Middle frontal gyrus (tissue), 1 donor: ENCODE measurements at regions not wholly inside any gene's neighbourhood (a gene's known extent, or its start where the extent isn't known, plus 50 kb on each side); places are given as distances from the start of the nearest gene placed in this dataset.
"Not testable (repeated sequence)": the region's sequence is repeated elsewhere in the genome, so short reads cannot be mapped to it uniquely, and the experiment has no call there.

Experiments used
- DNase-seq: peaks from one replicate; pipeline ENCODE4 v3.0.0-alpha.2; 2015; ENCODE audit warnings: low spot score; ENCODE audit errors: extremely low spot score

DNA sequence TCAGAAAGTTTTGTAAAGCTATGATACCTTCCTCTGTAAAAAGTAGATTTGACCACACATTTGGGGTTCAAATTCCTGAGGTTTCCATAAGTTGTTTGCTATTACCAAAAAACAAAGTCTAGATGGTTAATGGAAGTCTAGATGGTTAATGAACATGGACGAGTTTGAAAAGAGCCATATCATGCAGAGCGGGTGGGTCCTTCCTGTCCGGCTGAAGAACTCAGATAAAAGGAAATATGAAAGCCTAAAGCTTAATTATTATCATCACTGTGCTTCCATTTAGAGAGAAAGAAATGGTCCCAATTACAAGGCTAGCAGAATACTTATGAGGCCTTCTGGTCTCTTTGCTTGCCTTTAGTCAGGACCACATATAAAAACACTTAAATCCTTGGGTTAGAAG lies 132.1 kb upstream of the SATB1 start:
- DNase-seq, result no peak

DNA sequence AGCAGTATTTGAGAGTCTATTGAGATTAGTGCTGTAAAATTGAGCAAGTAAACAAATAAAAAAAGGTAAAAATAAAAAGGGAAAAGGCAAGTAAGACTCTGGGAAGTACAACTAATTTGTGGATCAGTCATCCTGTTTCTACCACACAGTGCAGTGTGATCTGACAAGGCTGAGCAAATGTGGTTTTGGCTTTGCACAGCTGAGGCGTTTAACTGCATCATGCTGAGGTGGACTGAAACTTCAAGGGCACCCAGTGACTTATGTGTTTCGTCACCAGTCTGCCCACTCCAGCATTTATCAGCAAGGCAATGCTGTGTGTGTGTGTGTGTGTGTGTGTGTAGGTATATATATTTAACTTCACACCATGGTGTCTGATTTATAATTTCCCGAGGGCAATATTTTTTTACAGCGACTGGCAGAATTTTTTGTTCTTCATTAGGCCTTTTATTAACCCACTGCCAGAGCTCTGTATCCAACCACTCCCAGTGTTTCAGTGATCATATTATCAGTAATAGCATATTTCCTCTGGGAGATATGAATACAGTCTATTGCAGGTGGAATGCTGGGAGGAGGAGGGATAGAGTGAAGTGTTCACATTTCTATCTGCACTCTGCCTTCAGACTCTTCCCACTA lies 131.5 kb upstream of the SATB1 start:
- DNase-seq, result no peak

DNA sequence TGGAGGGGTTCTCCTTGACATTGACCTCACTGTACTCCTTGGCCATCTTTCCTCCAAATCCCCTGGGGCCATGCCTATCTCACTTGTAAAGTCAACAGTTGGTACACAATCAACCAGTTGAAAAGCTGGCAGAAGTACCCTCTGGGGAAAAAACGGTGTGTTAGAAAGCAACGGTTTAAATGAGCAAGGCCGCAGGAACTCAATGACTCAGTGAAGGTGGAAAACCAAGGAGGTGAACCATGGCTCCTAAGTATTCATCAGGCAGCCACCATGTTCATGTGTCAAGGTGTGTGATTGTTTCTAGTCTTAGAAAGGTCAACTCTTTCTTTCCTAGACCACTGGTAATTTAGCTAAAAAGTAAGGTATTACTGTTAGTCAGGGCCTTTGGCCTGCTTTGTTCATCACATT lies 130.9 kb upstream of the SATB1 start:
- no peak for DNase-seq

DNA sequence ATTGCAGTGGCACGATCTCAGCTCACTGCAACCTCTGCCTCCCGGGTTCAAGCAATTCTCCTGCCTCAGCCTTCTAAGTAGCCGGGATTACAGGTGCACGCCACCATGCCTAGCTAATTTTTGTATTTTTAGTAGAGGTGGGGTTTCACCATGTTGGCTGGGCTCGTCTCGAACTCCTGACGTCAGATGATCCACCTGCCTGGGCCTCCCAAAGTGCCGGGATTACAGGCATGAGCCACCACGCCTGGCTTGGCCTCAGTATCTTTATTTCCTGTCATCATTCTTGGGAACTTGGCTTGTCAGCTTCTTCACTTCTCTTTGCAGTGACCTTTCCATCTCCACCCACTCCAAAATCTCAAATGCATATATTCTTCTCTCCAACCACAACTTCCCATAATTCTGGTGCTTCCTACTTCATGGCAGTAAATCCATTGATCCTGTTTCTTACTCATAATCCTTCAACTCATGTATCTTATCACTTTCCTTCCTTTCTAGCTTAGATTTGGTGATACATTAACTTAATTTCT lies 127.5 kb upstream of the SATB1 start:
- DNase-seq, result not testable (repeated sequence)

DNA sequence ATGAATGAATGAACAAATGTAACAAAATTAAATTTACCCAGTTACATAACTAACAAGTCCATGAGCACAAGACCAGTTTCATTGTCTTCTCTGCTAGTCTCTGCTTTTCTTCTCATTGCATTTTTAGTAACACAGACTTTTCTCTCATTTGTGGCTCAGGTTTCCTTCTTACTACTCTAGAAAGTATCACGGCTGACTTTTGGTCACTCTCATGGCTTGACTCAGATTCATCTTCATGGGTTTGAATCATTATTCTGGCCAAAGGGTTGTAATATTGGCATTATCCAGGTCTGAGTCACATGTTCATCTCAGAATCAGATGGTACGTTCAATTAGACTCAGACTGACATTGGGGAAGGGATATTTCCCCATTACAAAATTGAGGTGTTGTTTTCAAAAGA lies 121.5 kb upstream of the SATB1 start:
- no peak for DNase-seq

DNA sequence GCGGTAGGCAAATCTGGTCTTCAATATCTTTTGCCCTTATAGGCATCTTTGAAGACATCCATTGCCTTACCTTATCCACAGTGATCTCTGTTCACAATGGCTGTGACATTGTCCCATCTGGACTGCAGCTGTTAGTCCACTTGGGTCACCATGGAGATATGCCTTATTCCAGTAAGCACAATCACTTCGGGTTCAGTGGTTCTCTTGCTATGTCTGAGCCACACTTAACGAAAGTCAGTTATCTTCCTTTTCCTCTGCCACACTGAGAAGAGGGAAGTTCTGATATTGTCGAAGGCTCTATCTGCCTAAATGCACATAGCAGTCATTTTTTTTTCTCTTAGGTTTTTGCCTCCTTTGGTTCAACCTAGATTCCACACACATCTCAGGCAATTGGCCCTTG lies 119.0 kb upstream of the SATB1 start:
- no peak for DNase-seq

DNA sequence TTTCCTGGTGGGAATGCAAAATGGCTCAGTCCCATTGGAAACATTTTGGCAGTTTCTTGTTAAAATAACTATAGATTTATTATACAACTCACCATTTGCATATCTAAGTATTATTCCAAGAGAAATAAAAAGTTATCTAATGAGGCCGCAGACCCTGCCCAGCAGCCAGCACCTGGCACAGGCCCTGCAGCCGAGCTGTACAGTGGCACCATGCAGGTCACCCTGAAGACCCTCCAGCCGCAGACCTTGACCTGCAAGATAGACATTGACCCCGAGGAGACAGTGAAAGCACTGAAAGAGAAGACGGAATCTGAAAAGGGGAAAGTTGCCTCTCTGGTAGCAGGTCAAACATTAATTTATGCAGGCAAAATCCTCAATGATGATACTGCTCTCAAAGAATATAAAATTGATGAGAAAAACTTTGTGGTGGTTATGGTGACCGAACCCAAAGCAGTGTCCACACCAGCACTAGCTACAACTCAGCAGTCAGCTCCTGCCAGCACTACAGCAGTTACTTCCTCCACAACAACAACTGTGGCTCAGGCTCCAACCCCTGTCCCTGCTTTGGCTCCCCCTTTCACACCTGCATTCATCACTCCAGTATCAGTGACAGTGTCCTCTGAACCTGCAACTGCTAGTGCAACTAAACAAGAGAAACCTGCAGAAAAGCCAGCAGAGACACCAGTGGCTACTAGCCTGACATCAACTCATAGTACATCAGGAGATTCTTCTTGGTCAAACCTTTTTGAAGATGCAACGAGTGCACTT lies 113.5 kb upstream of the SATB1 start:
- DNase-seq, result no peak

DNA sequence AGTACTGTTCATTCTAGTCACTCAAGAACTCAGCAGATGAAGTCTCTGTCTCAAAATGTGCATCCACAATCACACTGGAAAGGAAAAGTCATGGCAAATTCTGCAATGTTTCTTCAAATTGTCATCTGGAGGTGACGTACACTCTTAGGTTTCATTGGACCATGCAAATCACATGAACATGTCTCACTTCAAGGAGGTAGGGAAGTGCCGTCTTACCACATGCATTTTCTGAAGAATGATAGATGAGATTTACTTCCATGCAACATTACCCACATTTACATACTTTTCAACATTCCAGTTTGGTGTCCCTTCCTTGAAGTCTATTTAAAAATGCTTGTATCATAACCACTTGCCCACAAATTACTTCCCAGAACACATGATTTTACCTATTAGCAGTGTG lies 107.9 kb upstream of the SATB1 start:
- no peak for DNase-seq

DNA sequence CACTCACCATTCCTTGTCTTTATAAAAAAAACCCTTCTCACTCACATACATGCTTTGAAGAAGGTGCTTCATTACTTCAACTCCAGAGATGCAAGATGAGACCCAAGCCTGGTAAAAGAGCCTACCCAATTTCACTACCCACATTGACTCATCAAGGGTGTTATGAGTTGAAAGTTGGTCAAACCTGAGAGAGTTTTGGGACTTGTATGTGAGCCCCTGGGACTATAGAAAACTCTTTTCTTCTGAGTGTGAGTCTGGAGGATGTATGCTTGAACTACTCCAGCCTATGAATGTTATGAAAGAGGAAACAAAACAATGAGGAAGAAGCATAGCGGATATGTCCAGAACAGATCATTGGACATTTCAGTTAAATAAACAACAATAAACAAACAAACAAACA lies 106.5 kb upstream of the SATB1 start:
- DNase-seq, result no peak

DNA sequence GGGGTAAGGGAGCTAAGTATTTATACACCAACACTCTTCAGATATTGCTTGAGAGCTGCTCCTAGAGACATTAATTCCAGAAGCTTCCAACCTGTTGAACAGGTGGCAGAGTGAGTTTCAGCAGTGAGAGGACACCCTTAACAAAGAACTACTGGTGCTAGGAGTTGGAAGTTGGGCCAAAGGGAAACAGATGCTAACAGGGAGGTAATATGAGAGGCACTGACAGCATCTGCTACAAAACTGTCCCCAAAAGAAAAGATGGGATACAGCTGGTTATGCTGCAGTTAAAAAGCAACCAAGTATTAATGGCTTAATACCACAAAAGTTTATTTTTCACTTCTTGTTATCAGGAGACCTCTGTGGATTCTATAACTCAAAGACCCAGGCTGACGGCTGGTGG lies 104.5 kb upstream of the SATB1 start:
- DNase-seq, result no peak

DNA sequence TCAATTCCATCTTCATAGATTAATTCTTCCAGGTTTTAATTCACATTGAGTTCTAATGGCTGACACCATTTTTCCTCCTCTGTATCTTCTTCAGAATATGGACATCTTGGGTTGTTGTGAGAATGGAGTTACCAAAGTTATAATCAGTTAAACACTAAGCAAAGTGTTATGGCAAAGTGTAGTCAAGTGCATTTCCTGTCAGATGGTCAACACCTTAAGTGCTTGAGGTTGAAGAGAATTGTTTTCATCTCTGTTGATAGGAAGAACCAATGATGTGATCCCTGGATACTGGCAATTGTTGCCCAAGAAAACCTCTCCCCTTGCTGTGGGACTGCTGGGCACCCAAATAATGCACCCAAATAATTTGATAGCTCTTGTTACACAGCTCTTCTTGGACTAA lies 102.6 kb upstream of the SATB1 start:
- no peak for DNase-seq

DNA sequence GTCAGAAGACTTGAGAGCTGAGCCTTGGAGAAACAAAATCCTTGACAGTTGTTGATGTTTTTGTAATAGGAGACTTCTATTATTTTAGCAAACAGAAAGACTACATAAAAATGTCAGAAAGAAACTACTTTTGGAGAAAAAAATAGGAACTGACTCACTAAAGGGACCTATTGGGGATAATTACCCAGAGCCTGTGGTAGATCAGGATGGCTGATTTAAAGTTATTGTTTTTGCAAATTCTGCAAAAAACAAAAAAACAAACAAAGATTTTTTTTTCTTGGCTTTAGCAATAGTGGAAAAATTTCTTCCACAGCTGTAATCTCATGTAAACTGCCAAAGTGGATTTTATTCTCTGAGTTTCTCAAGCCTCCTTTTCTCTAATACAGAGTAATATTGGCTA lies 101.5 kb upstream of the SATB1 start:
- DNase-seq, result no peak

DNA sequence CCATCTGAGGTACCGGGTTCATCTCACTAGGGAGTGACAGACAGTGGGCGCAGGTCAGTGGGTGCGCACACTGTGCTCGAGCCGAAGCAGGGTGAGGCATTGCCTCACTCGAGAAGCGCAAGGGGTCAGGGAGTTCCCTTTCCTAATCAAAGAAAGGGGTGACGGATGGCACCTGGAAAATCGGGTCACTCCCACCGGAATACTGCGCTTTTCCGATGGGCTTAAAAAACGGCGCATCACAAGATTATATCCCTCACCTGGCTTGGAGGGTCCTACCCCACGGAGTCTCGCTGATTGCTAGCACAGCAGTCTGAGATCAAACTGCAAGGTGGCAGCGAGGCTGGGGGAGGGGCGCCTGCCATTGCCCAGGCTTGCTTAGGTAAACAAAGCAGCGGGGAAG lies 91.0 kb upstream of the SATB1 start:
- not testable (repeated sequence) for DNase-seq

DNA sequence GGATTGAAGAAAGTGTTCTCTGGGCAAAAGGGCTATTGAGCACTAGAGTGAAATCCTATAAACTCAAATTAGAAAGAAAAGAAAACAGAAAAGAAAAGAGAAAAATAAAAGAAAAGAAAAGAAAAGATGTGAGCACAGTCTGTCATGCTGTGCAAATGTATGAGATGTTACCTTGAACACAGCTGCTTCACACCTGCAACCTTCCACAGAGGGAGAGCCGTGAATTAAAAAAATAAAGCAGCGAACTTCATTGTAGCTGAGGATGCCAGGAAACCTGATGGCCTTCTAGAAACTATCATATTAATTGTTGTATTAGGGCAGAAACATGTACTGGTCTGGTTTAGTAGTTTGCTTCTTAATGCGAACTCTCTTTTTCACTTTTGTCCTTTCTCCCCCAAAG lies 88.0 kb upstream of the SATB1 start:
- DNase-seq, result no peak

DNA sequence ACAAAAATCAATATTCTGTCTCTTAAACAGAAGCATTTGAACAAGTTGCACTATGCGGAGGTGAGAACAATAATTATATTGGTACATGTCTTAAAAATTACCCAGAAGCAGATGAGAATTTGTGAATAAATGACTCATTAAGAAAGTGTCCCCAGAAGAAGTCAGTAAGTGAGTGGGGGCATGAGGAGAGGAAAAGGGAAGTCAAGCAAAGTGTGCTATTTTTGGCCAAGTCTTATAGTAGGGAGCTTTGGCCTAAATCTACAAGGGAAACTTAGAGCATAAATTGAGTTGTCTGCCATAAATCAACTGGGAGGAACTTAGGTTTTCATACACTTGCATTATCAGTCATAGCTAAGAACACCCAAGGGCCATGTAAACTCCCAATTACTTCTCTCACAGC lies 86.9 kb upstream of the SATB1 start:
- no peak for DNase-seq

DNA sequence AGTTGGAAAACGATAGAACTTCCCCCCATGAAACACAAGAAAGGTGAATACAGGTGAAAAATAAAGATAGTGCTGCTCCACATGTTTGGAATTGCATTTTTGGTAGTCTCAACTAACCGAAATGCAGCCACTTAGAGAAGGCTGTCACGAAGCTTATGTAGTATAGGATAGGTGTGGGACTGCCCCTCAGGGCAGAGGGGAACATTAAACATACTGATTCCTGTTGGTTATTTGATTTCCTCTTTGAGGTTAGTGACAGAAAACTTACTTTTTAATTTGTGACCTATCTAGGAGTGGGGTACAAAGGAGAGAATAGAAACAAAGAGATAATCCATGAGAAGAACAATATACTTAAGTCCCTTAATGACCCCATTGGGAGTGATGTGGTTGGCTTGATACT lies 85.8 kb upstream of the SATB1 start:
- no peak for DNase-seq

DNA sequence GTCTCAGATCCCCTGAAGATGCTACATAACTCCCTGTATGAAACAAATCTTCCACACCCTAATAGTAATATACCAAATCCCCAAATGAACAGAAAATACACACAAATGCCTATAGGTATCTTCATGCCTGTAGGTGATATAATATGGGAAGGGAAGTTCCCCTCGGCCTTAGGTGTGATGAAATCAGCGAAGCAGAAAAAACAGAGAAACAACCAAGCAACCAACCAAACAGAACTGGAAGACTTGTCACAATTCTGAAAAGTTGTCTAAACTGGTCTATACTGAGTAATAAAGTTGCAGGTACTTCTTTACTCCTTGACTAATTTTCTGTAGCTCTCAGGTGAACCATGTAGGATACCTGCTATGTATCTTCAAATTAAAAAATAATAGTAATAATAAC lies 82.2 kb upstream of the SATB1 start:
- DNase-seq, result no peak

DNA sequence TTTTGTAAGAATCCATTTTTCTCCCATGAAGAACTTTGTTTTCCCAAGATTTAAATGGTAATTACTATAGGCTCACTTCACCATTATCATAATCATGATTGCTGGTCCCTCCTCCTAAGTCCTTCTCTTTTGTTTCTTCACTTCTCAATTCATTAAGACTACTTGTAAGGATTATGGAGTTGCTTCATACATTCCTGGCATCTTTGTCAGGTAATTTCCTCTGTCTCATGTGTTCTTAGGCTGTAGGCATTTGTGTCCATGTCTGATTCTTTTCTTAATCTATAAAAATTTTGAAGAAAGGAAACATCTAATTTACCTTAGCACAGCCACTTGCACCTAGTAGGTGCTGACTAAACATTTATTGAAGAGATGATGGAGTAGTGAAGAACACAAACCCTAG lies 79.9 kb upstream of the SATB1 start:
- DNase-seq, result no peak

DNA sequence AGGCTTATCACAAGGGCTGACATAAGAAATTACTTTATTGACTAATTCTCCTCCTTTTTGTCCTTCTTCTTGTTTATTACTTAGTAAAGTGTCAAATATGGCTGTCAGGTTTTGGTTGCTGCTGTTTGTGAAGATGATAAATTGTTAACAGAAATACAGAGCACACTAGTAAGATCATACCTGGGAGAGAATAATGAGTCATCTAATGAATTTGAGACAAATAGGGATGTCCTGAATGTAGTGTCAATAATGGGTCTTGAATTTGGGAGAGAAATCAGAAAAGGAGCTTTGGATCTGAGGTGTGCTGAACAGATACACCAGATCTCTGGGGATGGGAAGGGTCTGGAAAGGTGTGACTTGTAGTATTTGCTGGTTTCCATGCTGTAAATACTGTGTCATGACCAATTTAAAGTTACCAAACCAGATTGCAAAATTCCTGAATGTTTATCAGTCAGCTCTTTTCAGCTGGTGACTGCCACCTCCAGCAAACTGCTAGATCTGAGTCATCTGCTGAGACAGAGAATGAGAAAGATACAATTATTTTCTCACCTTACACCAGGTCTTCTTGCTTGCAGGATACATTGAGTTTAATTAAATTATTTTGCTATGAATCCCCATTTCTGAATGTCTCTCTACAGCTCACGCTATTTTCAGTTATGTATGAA lies 76.7 kb upstream of the SATB1 start:
- DNase-seq, result no peak

DNA sequence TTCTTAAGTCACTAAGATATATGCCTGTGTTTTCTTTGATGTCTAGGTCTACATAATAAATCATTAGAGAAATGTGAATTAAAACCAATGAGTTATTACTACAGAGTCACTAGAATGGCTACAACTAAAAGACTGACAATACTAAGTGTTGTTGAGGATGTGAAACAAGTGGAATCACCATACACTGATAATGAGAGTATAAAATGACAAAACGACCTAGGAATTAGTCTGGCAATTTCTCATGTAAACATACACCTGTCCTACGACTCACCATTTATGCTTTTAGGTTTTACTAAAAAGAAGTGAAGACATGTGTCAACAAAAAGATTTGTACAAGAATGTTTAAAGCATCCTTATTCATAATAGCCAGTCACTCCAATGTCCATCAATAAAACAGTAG lies 75.2 kb upstream of the SATB1 start:
- no peak for DNase-seq

DNA sequence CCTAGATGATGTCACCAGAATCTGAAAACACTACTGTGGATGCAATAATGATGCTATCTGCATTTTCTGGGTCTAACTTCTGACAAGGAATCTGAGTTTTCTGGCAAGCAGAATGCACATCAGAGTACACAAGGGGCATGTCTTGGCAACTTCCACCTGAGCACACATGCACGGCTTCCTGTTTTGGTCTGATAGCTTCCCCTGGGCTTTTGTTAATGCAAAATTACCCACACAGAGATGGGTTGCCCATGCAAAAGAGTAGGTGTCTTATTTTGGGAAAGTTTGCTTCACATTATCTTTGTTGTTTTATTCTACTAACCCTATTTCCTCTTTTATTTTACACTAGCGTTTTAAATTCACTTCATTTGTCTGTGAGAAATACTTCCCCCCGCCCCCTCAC lies 74.2 kb upstream of the SATB1 start:
- DNase-seq, result no peak

DNA sequence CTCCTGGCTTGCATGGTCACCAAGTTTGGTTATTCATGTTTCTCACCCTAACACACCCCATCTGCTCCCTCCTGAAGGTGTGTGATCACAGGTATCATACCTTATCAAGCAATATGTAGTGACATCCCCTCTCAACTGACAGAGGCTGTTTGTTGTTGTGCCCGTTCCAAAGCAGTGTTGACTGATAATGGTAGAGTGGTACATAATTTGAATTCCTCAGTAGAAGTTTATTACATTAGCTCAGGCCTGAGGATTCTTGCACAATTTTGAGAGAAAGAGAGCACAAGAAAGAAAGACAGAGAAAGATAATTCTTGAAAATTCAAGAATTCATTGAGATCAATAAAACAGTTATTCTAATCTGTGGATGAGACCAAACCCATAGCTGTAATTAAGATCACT lies 69.1 kb upstream of the SATB1 start:
- no peak for DNase-seq

DNA sequence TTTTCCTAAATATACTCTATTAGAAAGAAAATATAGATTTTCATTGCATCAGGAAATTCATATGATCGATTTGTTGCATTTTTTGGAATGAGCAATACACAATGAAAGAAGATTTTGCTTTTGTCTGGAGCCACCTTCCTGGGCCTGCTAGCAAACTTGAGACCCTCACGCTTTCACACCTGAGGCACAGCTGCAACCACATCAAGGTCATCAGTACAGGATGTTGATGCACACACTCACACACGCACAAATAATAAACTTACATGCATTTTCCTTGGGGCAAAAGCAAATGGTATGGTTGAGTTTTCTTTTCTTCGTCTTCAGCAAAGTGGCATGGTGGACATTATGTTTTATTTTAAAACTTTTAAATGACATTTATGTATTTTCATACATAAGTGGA lies 64.8 kb upstream of the SATB1 start:
- no peak for DNase-seq
